Heart left ventricle (tissue), 13 donors: ENCODE measurements at regions not wholly inside any gene's neighbourhood (a gene's known extent, or its start where the extent isn't known, plus 50 kb on each side); places are given as distances from the start of the nearest gene placed in this dataset.

ENCODE experiments used
- CTCF ChIP-seq, 12 donors: fragments of 200-600 bp; sonication (generic) in 4 of 12; IDR thresholded peaks; one replicate each; pipeline versions ENCODE4 v1.5.0 to v1.8.0; 2018 to 2022; ENCODE audit warnings: antibody characterized with exemption in 12 of 12, mild to moderate bottlenecking in 5 of 12
- POLR2A ChIP-seq, 2 donors: fragments of 450-650 bp; IDR thresholded peaks; one replicate each; pipeline ENCODE4 v1.6.1; 2017; ENCODE audit warnings: antibody characterized with exemption in 2 of 2, mild to moderate bottlenecking in 2 of 2, moderate library complexity in 2 of 2
- donor health status: ischemic (EF 13 %, LVEDD 7.1; RV severe dilation, severe dysfunction).
- donor health status: DM: no; HTN: yes; CAD: no.
- donor health status: DM: no; HTN: no; CAD: no.
- donor health status: ischemic (EF 25% LVEDD 6.9; RV normal size, moderate dysfunction).
- donor health status: ischemic (EF 25% LVEDD 5.7; RV mildly dilated, moderate dysfunction).
- donor health status: ischemic (EF 35%, LVEDD 5.7; RV mildly dilated, moderate dysfunction).
- donor health status: nonischemic (EF 11% LVEDD 7.7; RV severe dilation, severe dysfunction).
- donor health status: DM: yes; HTN: yes; CAD: no.
- donor health status: PGD.
- donor health status: ischemic (EF 29% LVEDD 5.4; RV normal size, mild dysfunction).
- donor health status: nonischemic (EF 23%, LVEDD 6.1; RV moderate dilation, normal function).

GRCh38 chr3:170780471-170780870 is 89.5 kb downstream of the RPL22L1 start:
- TF ChIP-seq POLR2A (IDR thresholded peaks at IDR 0.05) = no peak
- no peak for TF ChIP-seq CTCF (IDR thresholded peaks at IDR 0.05)
